ENCODE measurements at regions not wholly inside any gene's neighbourhood (a gene's known extent, or its start where the extent isn't known, plus 50 kb on each side); places are given as distances from the start of the nearest gene placed in this dataset.

GRCh38 chr2:41149054-41149453, 697.2 kb upstream of the SLC8A1 start:
- TF ChIP-seq CTCF (conservative IDR thresholded peaks at IDR 0.05; ENCODE audit: low read depth, low read length): no peak
- TF ChIP-seq EZH2 (IDR thresholded peaks at IDR 0.05; ENCODE audit: borderline replicate concordance, low read depth, low read length, poor library complexity, severe bottlenecking): no peak

Data from A673 (cell line).